Thyroid gland (tissue), 4 donors: ENCODE measurements at regions not wholly inside any gene's neighbourhood (a gene's known extent, or its start where the extent isn't known, plus 50 kb on each side); places are given as distances from the start of the nearest gene placed in this dataset.

ENCODE experiments used
- DNase-seq, 2 donors: peaks; one replicate each; pipeline ENCODE4 v3.0.0-alpha.2; 2019
- H3K27ac ChIP-seq, 3 donors: fragments of 200-600 bp; sonication (generic); 1 replicate in 2 of 3; 2 replicates in 1 of 3; pipeline ENCODE4 v1.5.1; 2016 to 2019; ENCODE audit warnings: mild to moderate bottlenecking in 1 of 3, moderate library complexity in 1 of 3
- H3K27me3 ChIP-seq: fragments of 200-600 bp; sonication (generic); one replicate; pipeline ENCODE4 v1.5.1; 2019
- H3K36me3 ChIP-seq, 2 donors: fragments of 200-600 bp; sonication (generic); one replicate each; pipeline ENCODE4 v1.5.1; 2016 to 2019
- H3K4me1 ChIP-seq, 2 donors: fragments of 200-600 bp; sonication (generic); one replicate each; pipeline ENCODE4 v1.5.1; 2017 to 2019
- H3K4me3 ChIP-seq, 3 donors: fragments of 200-600 bp; sonication (generic); replicated peaks in 1 of 3; 1 replicate in 2 of 3; 2 replicates in 1 of 3; pipeline ENCODE4 v1.5.1; 2016; ENCODE audit warnings: mild to moderate bottlenecking in 1 of 3
- H3K9me3 ChIP-seq: fragments of 200-600 bp; sonication (generic); one replicate; pipeline ENCODE4 v1.5.1; 2017
- POLR2A ChIP-seq, 2 donors: fragments of 450-650 bp; IDR thresholded peaks; one replicate each; pipeline ENCODE4 v1.6.1; 2017; ENCODE audit warnings: antibody characterized with exemption in 2 of 2, mild to moderate bottlenecking in 2 of 2, moderate library complexity in 1 of 2
- WGBS, 2 donors: methylation state at CpG; one replicate each; pipeline ENCODE4 v1.1.5; 2017; 5-methylcytosine and 5-hydroxymethylcytosine counted together
- intact Hi-C: fragments of 100-400 bp; cut with DNase I; formaldehyde crosslinking; loops from one replicate; pipeline ENCODE4 v1.15.1; 2023
- TF ChIP-seq, protein P1 (sequence below), 6 experiments: fragments of 200-600 bp in 3 of 6; fragments of 450-650 bp in 3 of 6; sonication (generic) in 3 of 6; IDR thresholded peaks; one replicate each; pipeline ENCODE4 v1.5.1; 2016 to 2019; ENCODE audit warnings: antibody characterized with exemption in 6 of 6, mild to moderate bottlenecking in 2 of 6, inconsistent platforms in 1 of 6, moderate library complexity in 1 of 6

DNA sequence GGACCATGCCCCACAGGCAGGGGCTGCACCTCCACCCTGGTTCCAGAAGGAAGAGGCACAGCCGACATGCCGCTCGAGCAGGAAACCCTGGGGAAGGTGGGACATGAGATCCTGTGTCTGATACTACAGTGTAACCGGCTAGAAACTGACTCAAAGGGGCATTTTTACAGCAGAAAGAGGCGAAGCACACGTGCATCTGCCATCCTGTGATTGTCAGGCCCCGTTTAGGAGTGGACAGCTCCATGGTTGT, 62.7 kb downstream of the SIK1 start:
- no peaks in the 10 kb centered on the region for H3K9me3 ChIP-seq

GRCh38 chr21:43363506-43364260, 63.2 kb downstream of the SIK1 start:
- Histone ChIP-seq H3K27ac (no peak overlapping the region), H3K27me3 (no peaks in the 10 kb centered on the region), H3K4me3 (no peak overlapping the region), H3K36me3 (no peaks in the 10 kb centered on the region), H3K9me3 (no peaks in the 10 kb centered on the region), H3K4me1 (peaks cover 0 to 9% of the 10 kb centered on the region in 2 donors)
- no peak for TF ChIP-seq POLR2A (IDR thresholded peaks at IDR 0.05)
- TF ChIP-seq, protein P1, sequence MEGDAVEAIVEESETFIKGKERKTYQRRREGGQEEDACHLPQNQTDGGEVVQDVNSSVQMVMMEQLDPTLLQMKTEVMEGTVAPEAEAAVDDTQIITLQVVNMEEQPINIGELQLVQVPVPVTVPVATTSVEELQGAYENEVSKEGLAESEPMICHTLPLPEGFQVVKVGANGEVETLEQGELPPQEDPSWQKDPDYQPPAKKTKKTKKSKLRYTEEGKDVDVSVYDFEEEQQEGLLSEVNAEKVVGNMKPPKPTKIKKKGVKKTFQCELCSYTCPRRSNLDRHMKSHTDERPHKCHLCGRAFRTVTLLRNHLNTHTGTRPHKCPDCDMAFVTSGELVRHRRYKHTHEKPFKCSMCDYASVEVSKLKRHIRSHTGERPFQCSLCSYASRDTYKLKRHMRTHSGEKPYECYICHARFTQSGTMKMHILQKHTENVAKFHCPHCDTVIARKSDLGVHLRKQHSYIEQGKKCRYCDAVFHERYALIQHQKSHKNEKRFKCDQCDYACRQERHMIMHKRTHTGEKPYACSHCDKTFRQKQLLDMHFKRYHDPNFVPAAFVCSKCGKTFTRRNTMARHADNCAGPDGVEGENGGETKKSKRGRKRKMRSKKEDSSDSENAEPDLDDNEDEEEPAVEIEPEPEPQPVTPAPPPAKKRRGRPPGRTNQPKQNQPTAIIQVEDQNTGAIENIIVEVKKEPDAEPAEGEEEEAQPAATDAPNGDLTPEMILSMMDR (IDR thresholded peaks at IDR 0.05): no peak
- intact Hi-C loops: no loop called here
- WGBS, 2 donors: 93 to 95% methylated on average over 10 to 20 of the region's 24 CpGs
- DNase-seq: no peak

More for the DNA sequence above, 62.7 kb downstream of the SIK1 start:
- H3K4me3 ChIP-seq: no peak overlapping the region
- H3K36me3 ChIP-seq: no peaks in the 10 kb centered on the region
- peaks cover 0 to 9% of the 10 kb centered on the region in 2 donors for H3K4me1 ChIP-seq
- intact Hi-C loops: no loop called here
- TF ChIP-seq, protein P1 (IDR thresholded peaks at IDR 0.05): no peak
- TF ChIP-seq POLR2A (IDR thresholded peaks at IDR 0.05): no peak
- H3K27ac ChIP-seq: no peak overlapping the region
- 96% methylated on average over 7 of the region's 7 CpGs for WGBS, 2 donors
- no peaks in the 10 kb centered on the region for H3K27me3 ChIP-seq
- DNase-seq: no peak

GRCh38 chr21:43362915-43363314, 64.0 kb downstream of the SIK1 start:
- Histone ChIP-seq H3K4me3 (no peak overlapping the region), H3K9me3 (no peaks in the 10 kb centered on the region), H3K27ac (no peak overlapping the region), H3K27me3 (no peaks in the 10 kb centered on the region), H3K4me1 (peaks cover 0 to 9% of the 10 kb centered on the region in 2 donors), H3K36me3 (no peaks in the 10 kb centered on the region)
- WGBS, 2 donors: 94% methylated on average over 13 of the region's 13 CpGs
- TF ChIP-seq, protein P1 (IDR thresholded peaks at IDR 0.05): no peak
- TF ChIP-seq POLR2A (IDR thresholded peaks at IDR 0.05): no peak
- intact Hi-C loops: no loop called here
- no peak for DNase-seq

GRCh38 chr21:43362321-43362791, 64.6 kb downstream of the SIK1 start:
- Histone ChIP-seq H3K36me3 (no peaks in the 10 kb centered on the region), H3K4me1 (peaks cover 0 to 9% of the 10 kb centered on the region in 2 donors), H3K27me3 (no peaks in the 10 kb centered on the region), H3K27ac (peak overlapping the region; percentile 3 to 82 (median 24)), H3K9me3 (no peaks in the 10 kb centered on the region), H3K4me3 (no peak overlapping the region)
- intact Hi-C loops: no loop called here
- TF ChIP-seq, protein P1 (IDR thresholded peaks at IDR 0.05): no peak
- TF ChIP-seq POLR2A (IDR thresholded peaks at IDR 0.05): no peak
- peak; percentile 27 to 39 for DNase-seq
- WGBS, 2 donors: 38 to 52% methylated on average over 26 to 34 of the region's 35 CpGs

DNA sequence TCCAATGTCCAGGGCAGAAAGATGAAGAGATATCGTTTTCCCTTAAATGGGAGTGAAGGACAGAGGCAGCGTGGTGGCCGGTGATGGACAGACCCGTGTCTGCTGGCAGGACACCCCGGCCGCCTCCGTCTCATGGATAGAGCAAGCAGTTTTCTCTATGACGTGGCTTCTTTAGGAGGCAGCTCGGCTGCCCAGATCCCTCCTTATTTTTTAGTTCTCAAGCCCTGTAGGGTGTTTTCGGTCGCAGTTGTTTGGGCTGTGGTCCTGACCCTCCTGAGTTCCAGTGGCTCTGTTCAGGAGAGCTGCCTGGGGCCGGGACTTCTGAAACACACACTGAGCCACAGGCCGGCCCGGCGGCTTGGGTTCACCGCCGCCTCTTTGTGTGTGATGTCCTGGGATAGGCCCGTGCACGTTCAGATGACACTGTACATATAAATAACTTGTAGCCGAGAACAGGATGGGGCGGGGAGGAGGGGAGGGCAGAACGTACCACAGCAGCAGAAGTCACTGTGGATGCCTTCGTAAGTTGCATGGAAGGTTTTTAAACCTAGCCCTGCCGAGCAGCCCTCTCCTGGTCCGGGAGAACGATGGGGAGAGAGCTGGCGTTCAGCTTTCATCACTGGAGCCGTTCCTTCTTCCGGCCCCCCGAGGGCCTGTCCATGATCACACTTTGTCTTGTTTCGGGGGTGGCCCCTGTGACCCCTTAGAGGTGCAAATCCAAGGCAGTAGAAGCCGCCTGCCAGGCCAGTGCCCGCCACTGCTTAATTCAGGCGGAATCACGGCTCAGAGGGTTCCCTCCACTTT, 65.2 kb downstream of the SIK1 start:
- Histone ChIP-seq H3K27me3 (no peaks in the 10 kb centered on the region), H3K36me3 (no peaks in the 10 kb centered on the region), H3K4me3 (no peak overlapping the region), H3K27ac (peak overlapping the region; percentile 17 to 82 (median 44)), H3K9me3 (no peaks in the 10 kb centered on the region), H3K4me1 (peaks cover 0 to 9% of the 10 kb centered on the region in 2 donors)
- WGBS, 2 donors: 65 to 82% methylated on average over 27 to 35 of the region's 35 CpGs
- intact Hi-C loops: no loop called here
- DNase-seq: peak in 1 of 2 donors; percentile 13
- TF ChIP-seq, protein P1 (IDR thresholded peaks at IDR 0.05): no peak
- no peak for TF ChIP-seq POLR2A (IDR thresholded peaks at IDR 0.05)
